OCI-LY7 (cell line): ENCODE measurements at regions not wholly inside any gene's neighbourhood (a gene's known extent, or its start where the extent isn't known, plus 50 kb on each side); places are given as distances from the start of the nearest gene placed in this dataset.

ENCODE experiments used
- BruUV-seq: library from RNA; stranded (reverse); fragments of 400-500 nt; replicated peaks from 2 replicates; lab custom pipeline; 2021; lab: Mats Ljungman, UMichigan
- CTCF ChIA-PET: fragments of 300-600 bp; sonication (Branson Sonifier 250); formaldehyde crosslinking; loops from one replicate; lab custom pipeline; 2022; ENCODE audit warnings: antibody characterized with exemption; ENCODE audit not compliant: unreplicated experiment; lab: Charles Lee
- POLR2A ChIA-PET: fragments of 300-600 bp; sonication (Branson Sonifier 250); formaldehyde crosslinking; loops from one replicate; lab custom pipeline; 2022; ENCODE audit warnings: antibody characterized with exemption; lab: Charles Lee
- DNase-seq: peaks from one replicate; pipeline ENCODE4 v3.0.0-alpha.2; 2015; ENCODE audit warnings: low spot score
- H2AFZ ChIP-seq: fragments of 200-600 bp; sonication (generic), shearing (Covaris generic); 2 replicates; pipeline ENCODE4 v1.6.1; 2014; ENCODE audit warnings: mild to moderate bottlenecking, antibody characterized with exemption, low read length, moderate library complexity
- H3K27ac ChIP-seq: fragments of 200-600 bp; sonication (generic); 2 replicates; pipeline ENCODE4 v1.5.1; 2014; ENCODE audit warnings: mixed run types, low read depth, mild to moderate bottlenecking, moderate library complexity, low read length, inconsistent platforms; ENCODE audit not compliant: poor library complexity, severe bottlenecking
- H3K36me3 ChIP-seq: fragments of 200-600 bp; sonication (generic); 2 replicates; pipeline ENCODE4 v1.6.1; 2014; ENCODE audit warnings: mild to moderate bottlenecking, antibody characterized with exemption, low read length, moderate library complexity, mixed read lengths; ENCODE audit not compliant: insufficient read depth
- H3K4me1 ChIP-seq: fragments of 200-600 bp; sonication (generic); 2 replicates; pipeline ENCODE4 v1.5.1; 2014; ENCODE audit warnings: mild to moderate bottlenecking, low read length; ENCODE audit not compliant: insufficient read depth, poor library complexity, severe bottlenecking
- H3K4me2 ChIP-seq: fragments of 200-600 bp; sonication (generic); 2 replicates; pipeline ENCODE4 v1.6.1; 2014; ENCODE audit warnings: mild to moderate bottlenecking, low read length
- H3K4me3 ChIP-seq: fragments of 200-600 bp; sonication (generic); 2 replicates; pipeline ENCODE4 v1.5.1; 2014; ENCODE audit warnings: mild to moderate bottlenecking, low read depth, low read length; ENCODE audit not compliant: poor library complexity, severe bottlenecking
- H3K79me2 ChIP-seq: fragments of 200-600 bp; sonication (generic); 2 replicates; pipeline ENCODE4 v1.6.1; 2016; ENCODE audit warnings: low read depth, mild to moderate bottlenecking, low read length, moderate library complexity, mixed read lengths; ENCODE audit not compliant: insufficient read depth
- H3K9me2 ChIP-seq: fragments of 200-600 bp; sonication (generic); 2 replicates; pipeline ENCODE4 v1.6.1; 2016; ENCODE audit warnings: mild to moderate bottlenecking, low read length, mixed read lengths; ENCODE audit not compliant: insufficient read depth
- H3K9me3 ChIP-seq: fragments of 200-600 bp; sonication (generic); 2 replicates; pipeline ENCODE4 v1.6.1; 2014; ENCODE audit warnings: mild to moderate bottlenecking, mixed run types, low read length, mixed read lengths
- H4K20me1 ChIP-seq: fragments of 200-600 bp; sonication (generic); 2 replicates; pipeline ENCODE4 v1.6.1; 2014; ENCODE audit warnings: mild to moderate bottlenecking, antibody characterized with exemption, low read length, moderate library complexity, mixed read lengths; ENCODE audit not compliant: insufficient read depth
- EZH2phosphoT487 ChIP-seq: fragments of 200-600 bp; sonication (generic); IDR thresholded peaks from 2 replicates; pipeline ENCODE4 v1.6.1; 2018; ENCODE audit warnings: low read depth, borderline replicate concordance, mild to moderate bottlenecking, mixed run types, antibody characterized with exemption, low read length, moderate library complexity, mixed read lengths
- intact Hi-C: fragments of 100-400 bp; cut with micrococcal nuclease; formaldehyde crosslinking; loops from one replicate; pipeline ENCODE4 v1.10.0; 2022; ENCODE audit not compliant: unreplicated experiment
- TF ChIP-seq, protein P1 (sequence below): fragments of 200-600 bp; sonication (generic); conservative IDR thresholded peaks from 2 replicates; pipeline ENCODE4 v1.5.1; 2014; ENCODE audit warnings: mild to moderate bottlenecking, antibody characterized with exemption, low read length, moderate library complexity, mixed read lengths

DNA sequence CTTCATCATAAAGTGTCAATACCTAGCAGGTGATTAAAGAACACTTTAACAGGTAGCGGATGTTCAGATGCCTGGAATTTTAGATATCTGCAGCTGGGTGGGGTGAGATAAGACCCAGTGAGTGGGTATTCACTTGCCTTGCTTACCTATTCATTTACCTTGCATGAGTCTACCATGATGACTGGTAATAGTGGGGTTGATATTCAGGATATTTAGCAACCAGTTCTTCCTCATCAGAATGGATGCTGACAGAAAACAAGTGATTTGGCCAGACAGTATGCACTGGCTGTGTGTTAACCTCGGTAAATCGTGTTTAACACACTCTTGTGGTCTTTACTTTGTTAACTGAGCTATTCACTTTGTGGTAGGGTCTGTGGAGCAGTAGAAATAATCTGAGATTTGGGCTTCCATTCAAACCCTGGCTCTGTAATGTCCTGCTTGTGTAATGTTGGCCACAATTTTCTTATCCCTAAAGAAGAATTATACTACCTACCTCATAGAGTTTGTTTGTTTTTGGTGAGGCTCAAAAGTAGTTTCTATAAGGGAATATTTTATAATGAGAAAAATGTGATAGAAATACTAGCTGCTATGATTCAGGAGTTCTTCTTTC is 391.9 kb upstream of the TBL1XR1 start:
- Histone ChIP-seq H3K4me1 (no peaks in the 10 kb centered on the region), H3K79me2 (no peaks in the 10 kb centered on the region), H4K20me1 (no peaks in the 10 kb centered on the region), H3K9me3 (no peaks in the 10 kb centered on the region), H2AFZ (no peak overlapping the region), H3K4me2 (no peak overlapping the region), H3K27ac (no peak overlapping the region), H3K9me2 (no peaks in the 10 kb centered on the region), H3K4me3 (no peak overlapping the region), H3K36me3 (no peaks in the 10 kb centered on the region)
- TF ChIP-seq, protein P1, sequence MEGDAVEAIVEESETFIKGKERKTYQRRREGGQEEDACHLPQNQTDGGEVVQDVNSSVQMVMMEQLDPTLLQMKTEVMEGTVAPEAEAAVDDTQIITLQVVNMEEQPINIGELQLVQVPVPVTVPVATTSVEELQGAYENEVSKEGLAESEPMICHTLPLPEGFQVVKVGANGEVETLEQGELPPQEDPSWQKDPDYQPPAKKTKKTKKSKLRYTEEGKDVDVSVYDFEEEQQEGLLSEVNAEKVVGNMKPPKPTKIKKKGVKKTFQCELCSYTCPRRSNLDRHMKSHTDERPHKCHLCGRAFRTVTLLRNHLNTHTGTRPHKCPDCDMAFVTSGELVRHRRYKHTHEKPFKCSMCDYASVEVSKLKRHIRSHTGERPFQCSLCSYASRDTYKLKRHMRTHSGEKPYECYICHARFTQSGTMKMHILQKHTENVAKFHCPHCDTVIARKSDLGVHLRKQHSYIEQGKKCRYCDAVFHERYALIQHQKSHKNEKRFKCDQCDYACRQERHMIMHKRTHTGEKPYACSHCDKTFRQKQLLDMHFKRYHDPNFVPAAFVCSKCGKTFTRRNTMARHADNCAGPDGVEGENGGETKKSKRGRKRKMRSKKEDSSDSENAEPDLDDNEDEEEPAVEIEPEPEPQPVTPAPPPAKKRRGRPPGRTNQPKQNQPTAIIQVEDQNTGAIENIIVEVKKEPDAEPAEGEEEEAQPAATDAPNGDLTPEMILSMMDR: no peak
- no peak for TF ChIP-seq EZH2phosphoT487
- intact Hi-C loops: no loop called here
- POLR2A ChIA-PET: interaction anchor here (1.2 to 1.7 kb wide), 3 partner anchors 10 to 14 kb away, joined by 3 to 4 read pairs (median 4); no protein-coding TSS in a partner anchor
- BruUV-seq: no TSS peak
- DNase-seq: no peak
- CTCF ChIA-PET: interaction anchor here (1.3 kb wide), 1 partner anchor 9 kb away, joined by 3 read pairs; no protein-coding TSS in a partner anchor

DNA sequence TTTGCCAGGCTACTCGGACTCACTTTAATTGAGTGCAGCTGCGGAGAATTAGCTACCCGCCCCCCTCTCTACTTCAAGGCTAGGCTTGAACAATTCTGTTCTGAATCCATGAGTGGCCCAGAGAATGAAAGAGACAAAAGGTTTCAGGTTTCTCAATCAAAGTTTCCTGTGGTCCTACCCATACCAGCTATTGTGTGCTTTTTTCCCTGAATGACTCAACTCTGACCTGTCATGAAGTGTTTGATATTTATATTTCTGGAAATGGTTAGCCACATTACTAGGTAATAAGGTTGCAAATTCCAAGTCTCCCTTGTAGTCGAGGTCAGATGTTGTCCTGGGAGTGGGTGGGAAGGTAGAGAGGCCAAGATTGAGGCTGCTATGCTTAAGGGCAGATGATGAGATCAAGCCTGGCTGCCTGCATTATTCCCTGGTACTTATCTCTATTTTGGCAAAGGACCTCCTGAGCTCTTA is 392.7 kb upstream of the TBL1XR1 start:
- DNase-seq: no peak
- Histone ChIP-seq H3K27ac (no peak overlapping the region), H4K20me1 (no peaks in the 10 kb centered on the region), H3K4me1 (no peaks in the 10 kb centered on the region), H3K9me3 (no peaks in the 10 kb centered on the region), H3K4me2 (no peak overlapping the region), H2AFZ (no peak overlapping the region), H3K36me3 (no peaks in the 10 kb centered on the region), H3K4me3 (no peak overlapping the region), H3K79me2 (no peaks in the 10 kb centered on the region), H3K9me2 (no peaks in the 10 kb centered on the region)
- ChIA-PET CTCF (interaction anchor here (1.3 kb wide), 1 partner anchor 10 kb away, joined by 3 read pairs; no protein-coding TSS in a partner anchor), POLR2A (interaction anchor here (0.7 to 1.7 kb wide), 4 partner anchors 9 to 334 kb away, joined by 3 to 7 read pairs (median 4); no protein-coding TSS in a partner anchor)
- TF ChIP-seq EZH2phosphoT487: no peak
- TF ChIP-seq, protein P1: no peak
- no TSS peak for BruUV-seq
- intact Hi-C loops: no loop called here

DNA sequence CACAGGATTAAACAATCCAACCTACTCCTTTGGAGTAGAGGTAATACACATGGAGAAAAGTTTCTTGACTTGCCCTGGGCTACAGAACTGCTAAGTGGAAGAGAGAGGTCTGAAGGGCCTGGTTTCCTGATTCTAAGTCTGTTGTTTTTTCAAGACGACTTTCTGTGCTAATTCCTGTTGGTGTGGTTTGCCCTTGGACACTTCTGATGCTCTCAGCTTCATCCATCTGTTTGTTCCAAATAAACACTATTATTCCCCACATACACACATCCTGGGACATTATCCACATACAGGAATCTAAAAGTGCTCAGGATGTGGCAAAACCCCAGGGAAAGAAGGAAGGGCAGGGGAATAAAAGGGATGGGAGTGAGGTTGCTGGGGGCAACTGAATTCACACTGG is 393.5 kb upstream of the TBL1XR1 start:
- intact Hi-C loops: no loop called here

More for the DNA sequence above, 393.5 kb upstream of the TBL1XR1 start:
- no TSS peak for BruUV-seq
- H3K27ac ChIP-seq: no peak overlapping the region
- no peak for DNase-seq
- H3K9me3 ChIP-seq: no peaks in the 10 kb centered on the region
- no peaks in the 10 kb centered on the region for H3K9me2 ChIP-seq
- H4K20me1 ChIP-seq: no peaks in the 10 kb centered on the region
- no peaks in the 10 kb centered on the region for H3K36me3 ChIP-seq
- no peak overlapping the region for H3K4me3 ChIP-seq
- no peaks in the 10 kb centered on the region for H3K4me1 ChIP-seq
- ChIA-PET POLR2A (interaction anchor here (0.7 to 1.0 kb wide), 2 partner anchors 12 to 333 kb away, joined by 3 to 7 read pairs; no protein-coding TSS in a partner anchor), CTCF (no interaction called here)
- H3K79me2 ChIP-seq: no peaks in the 10 kb centered on the region
- no peak overlapping the region for H3K4me2 ChIP-seq
- TF ChIP-seq, protein P1: no peak
- no peak for TF ChIP-seq EZH2phosphoT487
- no peak overlapping the region for H2AFZ ChIP-seq
